ENCODE measurements at regions not wholly inside any gene's neighbourhood (a gene's known extent, or its start where the extent isn't known, plus 50 kb on each side); places are given as distances from the start of the nearest gene placed in this dataset.

DNA sequence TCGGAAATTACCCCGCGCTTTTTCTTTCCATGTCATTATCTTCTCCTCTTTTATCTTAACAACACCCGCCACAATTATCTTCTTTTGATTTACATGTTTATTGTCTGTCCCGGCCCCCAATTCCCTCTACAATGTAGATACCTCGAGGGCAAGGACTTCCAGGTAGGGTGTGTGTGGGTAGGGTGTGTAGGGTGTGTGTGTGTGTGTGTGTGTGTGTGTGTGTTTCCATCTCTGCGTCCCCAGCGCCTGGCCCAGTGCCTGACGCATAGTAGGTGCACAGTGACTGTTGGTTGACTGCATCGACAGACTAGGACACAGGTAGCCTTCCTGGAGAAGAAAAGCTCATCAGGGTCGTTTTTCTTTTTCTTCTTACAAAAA, 103.1 kb downstream of the UCHL1 start:
- no peak for ATAC-seq

GRCh38 chr4:41360214-41360920, 103.6 kb downstream of the UCHL1 start:
- ATAC-seq, result peak; percentile 87

DNA sequence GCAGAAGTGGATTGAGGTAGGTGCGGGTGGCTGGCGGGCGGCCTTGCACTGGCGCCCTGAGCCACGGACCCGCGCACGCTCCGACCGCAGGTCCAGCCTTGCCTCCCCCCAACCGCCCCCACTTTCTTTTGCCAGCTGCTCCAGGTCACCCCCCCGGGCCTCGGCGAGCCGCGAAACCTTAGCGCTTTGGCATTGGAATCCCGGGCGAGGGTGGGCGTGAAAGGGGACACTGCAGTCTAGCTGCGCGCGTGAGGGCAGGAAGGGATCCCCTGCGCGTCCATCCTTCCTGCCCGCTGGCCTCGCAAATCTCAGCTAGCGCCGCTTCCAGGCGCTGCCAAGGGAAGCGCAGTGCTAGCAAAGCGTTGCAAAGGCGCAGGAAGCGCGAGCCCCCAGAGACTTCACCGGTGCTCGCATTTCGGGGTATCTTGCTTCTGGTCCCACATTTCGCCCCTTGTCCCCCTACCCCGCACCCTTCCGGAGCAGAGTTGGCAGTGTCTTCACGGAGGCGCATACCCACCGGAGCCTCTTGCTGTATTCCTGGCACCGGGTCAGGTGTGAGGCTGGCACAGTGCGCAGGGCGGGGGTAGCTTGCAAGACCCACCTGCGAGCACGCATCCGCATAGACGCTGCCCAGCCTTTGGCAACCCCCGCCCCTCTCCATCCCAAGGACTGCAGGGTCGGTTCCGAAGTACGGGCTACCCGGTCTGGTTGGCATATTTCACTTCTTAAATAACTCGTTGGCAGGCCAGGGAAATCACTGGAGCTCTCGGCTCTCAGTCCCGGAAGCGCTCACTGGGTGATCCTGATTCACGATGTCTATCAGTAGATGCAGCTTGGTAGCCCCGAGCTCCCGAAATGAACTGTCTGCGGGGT, 104.4 kb downstream of the UCHL1 start:
- peak; percentile 46 for ATAC-seq

DNA sequence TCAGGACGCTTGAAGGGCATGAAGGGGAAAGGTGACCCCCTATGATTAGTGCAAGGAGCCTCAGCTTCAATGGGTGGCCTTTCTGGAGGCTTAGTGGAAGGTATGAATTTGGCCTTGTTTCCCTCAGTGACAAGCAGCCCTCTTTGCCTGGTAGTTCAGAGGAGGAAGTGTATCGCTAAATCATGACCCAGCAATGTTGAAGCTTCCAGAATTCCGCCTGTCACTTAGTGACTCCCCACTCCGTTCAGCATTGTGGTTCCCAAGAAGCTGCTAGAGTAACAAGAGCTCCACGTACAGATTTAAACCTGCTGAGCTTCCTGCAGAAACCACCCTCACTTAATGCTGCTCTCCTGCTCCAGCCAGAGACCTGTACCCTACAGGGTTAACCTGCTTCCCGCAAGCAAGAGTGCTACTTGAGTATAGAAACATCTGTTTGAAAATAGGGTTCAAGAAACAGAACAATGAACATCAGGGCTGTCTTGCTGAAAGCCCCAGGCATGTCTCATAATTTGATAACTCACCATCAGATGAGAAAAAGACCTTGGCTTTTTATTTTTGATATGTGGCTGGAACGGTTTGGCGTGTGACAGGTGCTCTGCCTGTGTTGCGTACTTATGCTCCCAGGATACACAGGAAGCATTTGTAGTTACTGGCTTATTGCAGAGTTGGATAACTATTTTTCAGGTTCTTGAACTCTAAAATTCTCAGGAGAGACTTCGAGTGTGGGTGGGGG, 105.2 kb downstream of the UCHL1 start:
- ATAC-seq, result peak; percentile 39

GRCh38 chr4:41362621-41363383, 106.1 kb downstream of the UCHL1 start:
- ATAC-seq, result no peak

DNA sequence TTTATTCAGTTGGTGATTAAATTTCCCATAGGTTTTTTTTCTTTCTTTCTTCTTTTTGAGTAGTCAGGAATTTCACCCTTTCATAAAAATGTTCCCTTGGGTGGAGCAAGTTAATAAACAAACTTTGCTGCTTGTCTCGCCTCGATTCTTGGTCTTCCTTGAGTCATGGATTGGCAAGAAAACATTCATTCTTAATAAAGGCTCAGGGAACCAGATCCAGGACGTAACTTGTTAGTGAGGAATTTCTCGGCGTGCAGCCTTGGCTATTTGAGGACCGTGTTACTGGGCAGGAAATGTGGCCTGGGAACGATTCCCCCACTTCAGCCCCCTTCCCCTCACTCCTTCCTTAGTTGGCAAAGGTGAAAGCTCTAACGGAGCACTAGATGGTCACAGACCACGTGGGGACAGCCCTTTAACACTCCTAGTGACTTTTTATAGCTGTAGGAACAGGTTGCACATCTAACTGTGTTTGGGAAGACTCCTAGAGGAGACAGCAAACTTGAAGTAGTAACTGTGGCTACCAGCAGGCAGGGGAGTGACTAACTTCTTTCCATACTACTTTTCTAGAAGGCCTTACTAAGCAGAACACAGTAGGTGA, 106.8 kb downstream of the UCHL1 start:
- no peak for ATAC-seq

GRCh38 chr4:41364876-41365275, 108.1 kb downstream of the UCHL1 start:
- ATAC-seq, result no peak

DNA sequence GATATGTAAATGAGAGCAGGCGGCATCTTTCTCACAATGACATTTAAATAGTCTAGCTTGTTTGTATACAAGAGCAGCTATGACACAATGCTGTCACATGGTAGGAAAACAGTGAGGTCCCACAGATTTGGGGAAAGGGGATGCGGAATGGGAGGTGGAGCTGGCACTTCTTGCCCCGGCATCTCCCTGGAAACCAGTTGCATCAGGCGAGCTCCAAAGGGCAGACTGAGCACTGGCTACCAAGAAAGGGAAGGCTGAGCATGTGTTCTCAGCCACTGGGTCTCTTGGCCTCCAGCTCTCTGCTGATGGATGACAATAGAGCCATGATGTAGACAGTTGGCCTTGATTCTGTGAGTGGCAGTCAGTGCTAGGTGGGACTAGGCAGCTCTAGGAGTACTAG, 109.0 kb downstream of the UCHL1 start:
- no peak for ATAC-seq

DNA sequence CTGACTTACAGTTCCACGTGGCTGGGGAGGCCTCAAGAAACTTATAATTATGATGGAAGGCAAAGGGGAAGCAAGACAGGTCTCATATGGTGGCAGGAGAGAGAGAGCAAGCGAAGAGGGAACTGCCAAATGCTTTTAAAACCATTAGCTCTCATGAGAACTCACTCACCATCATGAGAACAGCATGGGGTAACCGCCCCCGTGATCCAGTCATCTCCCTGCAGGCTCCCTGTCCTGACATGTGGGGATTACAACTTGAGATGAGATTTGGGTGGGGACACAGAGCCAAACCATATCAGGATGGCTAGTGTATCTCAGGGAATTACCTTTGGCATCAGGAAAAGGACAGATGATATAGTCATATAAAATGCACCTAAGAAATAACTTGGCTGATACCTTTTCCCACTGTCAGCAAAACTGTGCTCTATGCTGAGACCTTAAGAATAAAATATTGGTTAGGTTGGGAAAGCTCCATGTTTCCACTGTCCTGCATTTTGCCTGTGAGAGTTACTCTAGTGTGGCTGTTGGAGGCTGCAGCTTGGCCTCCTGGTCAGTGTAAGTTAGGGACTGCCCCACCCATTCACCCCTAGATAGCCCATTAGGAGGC, 110.3 kb downstream of the UCHL1 start:
- no peak for ATAC-seq

- peak; percentile 57 for ATAC-seq
These were observed 113.0 kb downstream of the UCHL1 start for GRCh38 chr4:41369680-41370079.

DNA sequence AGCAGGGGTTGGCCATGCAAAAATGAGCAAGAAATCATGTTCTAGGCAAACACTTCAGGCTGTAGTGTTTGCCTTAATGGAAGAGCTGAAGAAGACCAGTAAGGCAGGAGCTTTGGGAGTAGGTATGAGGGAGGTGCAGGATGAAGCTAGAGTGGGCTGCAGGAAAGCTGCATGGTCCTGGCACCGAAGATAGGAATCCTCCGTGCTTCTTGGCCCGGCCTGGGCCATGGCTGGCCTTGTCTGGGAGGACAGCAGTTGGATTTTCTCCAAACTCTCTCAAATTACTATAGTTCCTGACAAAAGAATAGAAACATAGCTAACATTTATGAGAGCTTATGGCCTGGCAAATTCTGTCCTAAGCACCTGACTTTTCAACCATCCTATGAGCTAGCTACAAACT, 116.5 kb downstream of the UCHL1 start:
- ATAC-seq, result no peak

DNA sequence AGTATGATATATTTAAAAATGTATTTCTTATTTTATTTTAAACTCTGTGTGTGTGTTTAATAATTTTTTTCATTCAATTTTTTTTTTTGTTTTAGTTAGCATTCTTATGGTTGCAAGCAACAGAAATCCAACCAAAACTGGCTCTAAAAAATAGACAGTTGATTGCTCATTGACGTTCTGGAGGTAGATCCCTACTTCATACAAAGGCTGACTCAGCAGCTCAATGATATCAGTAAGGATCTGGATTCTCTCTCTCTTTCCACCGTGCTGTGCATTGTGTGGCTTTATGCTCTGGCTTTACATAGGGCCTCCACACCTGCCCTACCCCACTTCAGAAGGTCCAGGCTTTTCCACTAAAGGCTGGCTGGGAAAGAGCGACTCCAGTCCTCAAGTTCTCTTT, 117.8 kb downstream of the UCHL1 start:
- peak; percentile 37 for ATAC-seq

DNA sequence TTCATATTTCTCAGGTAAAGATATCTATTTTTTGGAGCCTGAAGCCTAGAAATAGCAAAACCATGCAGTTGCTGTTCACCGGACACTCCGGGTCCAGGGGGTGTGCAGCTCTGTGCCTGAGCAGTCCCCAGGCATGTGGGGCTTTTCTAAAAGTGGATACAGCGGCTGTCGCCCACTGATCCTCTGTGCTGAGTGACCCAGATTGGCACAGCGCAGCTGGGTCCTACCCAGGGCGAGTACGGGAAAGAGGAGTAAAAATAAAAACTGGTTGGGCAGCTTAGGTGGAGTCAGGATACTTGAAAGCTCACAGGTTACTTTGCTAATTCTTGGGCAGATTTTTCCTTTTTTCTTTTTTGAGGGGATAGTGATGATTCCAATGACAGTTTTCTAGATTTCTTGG, 118.8 kb downstream of the UCHL1 start:
- peak; percentile 55 for ATAC-seq

- ATAC-seq, result no peak
These were observed 120.5 kb downstream of the UCHL1 start for GRCh38 chr4:41377196-41377595.

DNA sequence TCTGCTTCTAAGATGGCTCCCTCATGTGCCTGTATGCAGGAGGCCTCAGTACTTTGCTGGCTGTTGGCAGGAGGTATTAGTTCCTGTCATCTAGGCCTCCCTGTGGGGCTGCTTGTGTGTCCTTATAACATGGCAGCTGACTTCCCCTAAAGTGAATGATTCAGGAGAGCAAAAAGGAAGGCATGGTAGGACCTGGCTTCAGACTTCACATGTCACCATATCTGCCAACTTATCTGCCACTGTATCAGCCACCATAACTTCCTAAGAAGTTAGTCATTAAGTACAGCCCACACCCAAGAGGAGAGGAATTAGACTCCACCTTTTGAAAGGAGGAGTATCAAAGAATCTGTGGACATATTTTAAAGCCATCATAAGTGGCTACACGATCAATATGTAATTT, 122.5 kb downstream of the UCHL1 start:
- ATAC-seq, result no peak

- ATAC-seq, result no peak
These were observed 123.9 kb downstream of the UCHL1 start for GRCh38 chr4:41380511-41381157.

GRCh38 chr4:41381384-41381783, 124.7 kb downstream of the UCHL1 start:
- no peak for ATAC-seq

DNA sequence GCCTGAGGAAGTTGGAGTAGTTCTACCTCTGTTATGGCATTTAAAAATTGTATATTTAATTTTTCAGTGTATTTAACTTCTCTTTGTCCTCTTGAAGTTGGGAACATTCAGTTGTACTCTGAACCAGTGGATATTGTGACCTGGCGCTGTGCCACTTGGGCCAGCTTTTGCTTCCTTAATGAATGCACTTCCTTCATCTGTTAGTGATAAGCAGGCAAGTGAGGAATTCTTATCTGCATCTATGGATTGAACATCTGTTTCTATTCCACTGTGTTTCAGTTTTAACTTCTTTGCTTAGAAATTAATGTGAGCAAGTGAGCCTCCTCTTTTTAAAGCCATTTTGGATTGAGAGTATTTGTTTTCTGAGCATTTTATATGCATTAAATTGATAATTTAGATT, 128.3 kb downstream of the UCHL1 start:
- no peak for ATAC-seq

DNA sequence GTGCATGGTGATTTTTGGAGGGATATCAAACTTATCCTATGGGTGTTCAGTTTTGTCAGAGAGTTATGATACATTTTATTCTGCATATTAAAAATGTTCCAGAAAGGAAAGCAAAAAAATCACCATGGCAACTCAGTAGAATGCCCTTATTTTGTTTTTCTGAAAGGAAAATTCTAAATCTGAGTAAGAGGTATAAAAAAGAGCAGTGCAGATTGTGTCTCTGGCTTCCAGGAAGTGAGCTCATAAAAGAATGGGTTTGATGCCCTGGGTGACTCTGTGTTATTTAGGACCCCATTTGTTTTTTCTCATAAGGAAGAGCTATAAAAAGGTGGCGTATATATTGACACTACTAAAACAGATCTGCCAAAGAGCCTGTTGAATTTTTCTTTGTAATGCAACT, 128.8 kb downstream of the UCHL1 start:
- no peak for ATAC-seq

- no peak for ATAC-seq
These were observed 131.4 kb downstream of the UCHL1 start for GRCh38 chr4:41388080-41388479.

DNA sequence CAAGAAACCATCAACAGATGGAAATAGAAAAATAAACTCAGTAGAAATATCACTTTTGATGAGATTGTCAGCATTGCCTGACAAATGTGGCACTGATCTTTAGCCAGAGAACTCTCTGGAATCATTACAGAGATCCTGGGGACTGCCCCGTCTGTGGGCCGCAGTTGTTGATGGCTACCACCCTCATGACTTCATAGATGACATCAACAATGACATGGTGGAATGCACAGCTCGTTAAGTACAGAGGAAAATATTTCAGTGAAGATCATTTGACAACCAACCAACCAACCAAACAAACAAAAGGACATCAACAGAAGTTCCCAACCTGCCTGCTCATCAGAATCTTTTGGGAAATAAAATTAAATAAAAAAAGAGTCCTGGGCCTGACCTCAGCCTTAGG, 132.6 kb downstream of the UCHL1 start:
- no peak for ATAC-seq
